ENCODE measurements at regions not wholly inside any gene's neighbourhood (a gene's known extent, or its start where the extent isn't known, plus 50 kb on each side); places are given as distances from the start of the nearest gene placed in this dataset.

DNA sequence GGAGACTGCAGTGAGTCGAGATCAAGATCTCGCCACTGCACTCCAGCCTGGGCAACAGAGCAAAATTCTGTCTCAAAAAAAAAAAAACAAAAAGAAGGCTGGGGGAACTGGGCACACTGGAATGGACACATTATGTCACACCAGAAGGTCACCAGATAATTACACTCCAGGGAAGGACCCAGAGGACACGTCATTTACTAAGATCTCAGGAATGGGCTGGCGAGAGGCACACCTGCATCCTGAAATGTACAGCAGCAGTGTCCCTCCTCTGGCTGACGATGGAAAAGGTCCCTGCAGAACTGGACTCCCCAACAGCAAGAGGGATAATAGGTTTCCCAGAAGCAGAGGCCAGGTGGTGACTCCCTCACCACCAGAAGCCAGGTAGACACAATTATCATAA, 243.5 kb downstream of the BCL11B start:
- H3K9me3 ChIP-seq = no peaks in the 10 kb centered on the region

DNA sequence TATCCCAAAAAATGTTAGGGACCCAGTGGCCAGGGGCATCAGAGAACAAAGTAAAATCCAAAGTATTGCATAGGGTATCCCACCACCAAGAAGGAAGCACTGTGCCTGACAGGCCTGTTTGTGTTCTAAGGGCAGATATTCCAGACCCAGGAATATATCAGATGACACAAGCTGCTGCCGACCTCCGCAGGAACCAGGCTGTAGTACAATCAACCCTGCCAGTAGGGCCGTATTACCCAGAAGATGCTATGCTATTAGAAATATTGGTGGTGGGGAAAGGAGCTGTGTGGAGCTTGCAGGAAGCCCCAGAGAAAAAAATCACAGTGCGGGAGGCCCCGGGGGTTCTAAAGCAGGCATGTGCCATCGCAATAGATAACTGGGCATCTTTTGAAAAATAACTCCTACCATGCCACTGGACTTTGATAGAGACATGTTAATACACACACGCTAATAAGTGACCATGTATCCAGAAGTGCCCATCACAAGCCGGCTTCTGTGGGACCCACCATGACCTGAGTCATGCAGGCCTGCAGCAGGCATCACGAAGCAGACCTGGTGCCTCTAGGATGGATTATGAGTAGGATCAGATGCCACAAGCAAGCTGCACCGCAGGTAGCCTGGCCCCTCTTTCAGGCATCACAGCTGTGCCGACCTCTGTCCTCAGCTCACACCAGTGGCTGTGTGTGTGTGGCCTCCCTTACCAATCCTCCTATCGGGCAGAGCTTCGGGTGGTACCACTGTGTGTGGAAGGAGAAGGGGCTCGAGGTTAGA, 242.7 kb downstream of the BCL11B start:
- H3K4me1 ChIP-seq = no peaks in the 10 kb centered on the region
- no peak overlapping the region for H3K9ac ChIP-seq (ENCODE audit: low read depth in 2 of 2, low read length in 2 of 2)
- intact Hi-C loops (cut with DNase I) = no loop called here
- H3K4me3 ChIP-seq = no peak overlapping the region
- TF ChIP-seq, protein P1, sequence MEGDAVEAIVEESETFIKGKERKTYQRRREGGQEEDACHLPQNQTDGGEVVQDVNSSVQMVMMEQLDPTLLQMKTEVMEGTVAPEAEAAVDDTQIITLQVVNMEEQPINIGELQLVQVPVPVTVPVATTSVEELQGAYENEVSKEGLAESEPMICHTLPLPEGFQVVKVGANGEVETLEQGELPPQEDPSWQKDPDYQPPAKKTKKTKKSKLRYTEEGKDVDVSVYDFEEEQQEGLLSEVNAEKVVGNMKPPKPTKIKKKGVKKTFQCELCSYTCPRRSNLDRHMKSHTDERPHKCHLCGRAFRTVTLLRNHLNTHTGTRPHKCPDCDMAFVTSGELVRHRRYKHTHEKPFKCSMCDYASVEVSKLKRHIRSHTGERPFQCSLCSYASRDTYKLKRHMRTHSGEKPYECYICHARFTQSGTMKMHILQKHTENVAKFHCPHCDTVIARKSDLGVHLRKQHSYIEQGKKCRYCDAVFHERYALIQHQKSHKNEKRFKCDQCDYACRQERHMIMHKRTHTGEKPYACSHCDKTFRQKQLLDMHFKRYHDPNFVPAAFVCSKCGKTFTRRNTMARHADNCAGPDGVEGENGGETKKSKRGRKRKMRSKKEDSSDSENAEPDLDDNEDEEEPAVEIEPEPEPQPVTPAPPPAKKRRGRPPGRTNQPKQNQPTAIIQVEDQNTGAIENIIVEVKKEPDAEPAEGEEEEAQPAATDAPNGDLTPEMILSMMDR (IDR thresholded peaks at IDR 0.05) = no peak
- no peaks in the 10 kb centered on the region for H3K36me3 ChIP-seq
- no peaks in the 10 kb centered on the region for H3K27me3 ChIP-seq
- no peak for DNase-seq
- H3K9me3 ChIP-seq = no peaks in the 10 kb centered on the region
- H3K27ac ChIP-seq = no peak overlapping the region

More for the DNA sequence above, 243.5 kb downstream of the BCL11B start:
- no peak overlapping the region for H3K27ac ChIP-seq
- no peak for DNase-seq
- no peaks in the 10 kb centered on the region for H3K4me1 ChIP-seq
- no peak overlapping the region for H3K9ac ChIP-seq (ENCODE audit: low read depth in 2 of 2, low read length in 2 of 2)
- no peak overlapping the region for H3K4me3 ChIP-seq
- intact Hi-C loops (cut with DNase I) = no loop called here
- TF ChIP-seq, protein P1 (IDR thresholded peaks at IDR 0.05) = no peak
- no peaks in the 10 kb centered on the region for H3K36me3 ChIP-seq
- H3K27me3 ChIP-seq = no peaks in the 10 kb centered on the region

DNA sequence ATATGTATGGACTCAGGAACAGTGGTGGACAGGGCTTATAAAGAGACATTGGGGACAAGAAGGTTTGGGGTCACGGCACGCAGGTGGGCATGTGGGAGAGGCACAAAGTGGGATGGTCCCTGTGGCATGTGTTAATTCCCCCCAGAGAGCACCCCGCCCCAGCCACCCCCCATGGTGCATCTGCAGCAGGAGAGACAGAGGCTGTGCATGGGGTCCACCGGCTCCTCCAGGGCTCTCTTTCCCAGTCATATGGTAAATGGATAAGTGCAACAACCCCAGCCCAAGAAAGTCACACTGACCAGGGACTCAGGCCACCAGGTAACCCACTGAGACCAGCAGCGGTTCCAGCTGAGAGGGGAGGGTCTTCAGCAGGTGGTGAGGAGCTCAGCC, 242.1 kb downstream of the BCL11B start:
- Histone ChIP-seq H3K36me3 (no peaks in the 10 kb centered on the region), H3K27me3 (no peaks in the 10 kb centered on the region), H3K27ac (no peak overlapping the region), H3K4me3 (no peak overlapping the region), H3K4me1 (no peaks in the 10 kb centered on the region), H3K9ac (ENCODE audit: low read depth in 2 of 2, low read length in 2 of 2) (no peak overlapping the region), H3K9me3 (no peaks in the 10 kb centered on the region)
- DNase-seq = no peak
- intact Hi-C loops (cut with DNase I) = no loop called here
- TF ChIP-seq, protein P1 (IDR thresholded peaks at IDR 0.05) = no peak

DNA sequence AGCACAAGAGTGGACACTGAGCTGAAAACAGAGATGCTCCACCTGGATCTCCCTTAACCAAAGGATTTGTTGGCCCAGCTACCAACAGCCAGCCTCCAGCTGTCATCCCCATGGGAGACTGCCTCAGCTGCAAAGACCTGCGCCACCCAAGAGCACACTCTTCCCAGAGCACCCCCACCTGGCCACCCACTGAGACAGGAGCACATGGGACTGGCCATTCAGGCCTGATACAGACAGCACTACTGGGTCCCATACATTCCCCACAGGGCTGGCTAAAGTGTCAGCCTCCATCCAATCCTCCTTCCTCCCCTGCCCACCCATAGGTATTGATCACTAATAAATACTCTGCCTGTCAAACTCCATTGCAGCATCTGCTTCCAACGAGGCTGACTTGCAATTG, 241.5 kb downstream of the BCL11B start:
- Histone ChIP-seq H3K4me1 (no peaks in the 10 kb centered on the region), H3K9me3 (no peaks in the 10 kb centered on the region), H3K9ac (ENCODE audit: low read depth in 2 of 2, low read length in 2 of 2) (no peak overlapping the region), H3K27me3 (no peaks in the 10 kb centered on the region), H3K27ac (no peak overlapping the region), H3K36me3 (no peaks in the 10 kb centered on the region), H3K4me3 (no peak overlapping the region)
- intact Hi-C loops (cut with DNase I) = no loop called here
- TF ChIP-seq, protein P1 (IDR thresholded peaks at IDR 0.05) = no peak
- no peak for DNase-seq

DNA sequence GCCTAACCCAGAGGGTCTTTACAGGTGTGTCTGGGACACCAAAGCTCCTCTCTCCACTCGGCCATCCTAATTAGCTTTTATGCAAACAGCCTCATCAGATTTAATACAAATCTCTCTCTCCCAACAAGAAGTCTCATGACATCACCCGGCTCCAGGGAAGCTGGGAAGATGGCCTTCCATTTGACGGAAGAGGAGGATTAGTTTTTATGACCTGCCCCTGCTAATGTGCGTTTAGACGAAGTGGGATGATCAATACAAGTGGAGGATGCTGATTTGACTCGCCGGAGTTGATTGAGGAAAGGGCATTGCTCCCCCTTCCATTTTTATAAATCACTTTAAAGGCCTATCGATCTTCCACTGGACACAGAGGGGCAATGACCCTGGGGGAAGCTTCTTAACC, 239.2 kb downstream of the BCL11B start:
- TF ChIP-seq, protein P1 (IDR thresholded peaks at IDR 0.05) = no peak
- Histone ChIP-seq H3K36me3 (no peaks in the 10 kb centered on the region), H3K4me3 (no peak overlapping the region), H3K27ac (no peak overlapping the region), H3K4me1 (no peaks in the 10 kb centered on the region), H3K27me3 (no peaks in the 10 kb centered on the region), H3K9me3 (no peaks in the 10 kb centered on the region), H3K9ac (ENCODE audit: low read depth in 2 of 2, low read length in 2 of 2) (no peak overlapping the region)
- DNase-seq = no peak
- intact Hi-C loops (cut with DNase I) = no loop called here

All from colonic mucosa (tissue), 4 donors.